NCI-H2107 treated with DMSO at 0.1 percent for 48 hours (cell line): ENCODE measurements at regions not wholly inside any gene's neighbourhood (a gene's known extent, or its start where the extent isn't known, plus 50 kb on each side); places are given as distances from the start of the nearest gene placed in this dataset.

Experiments
- DNase-seq: peaks from one replicate; lab custom pipeline; 2025; ENCODE audit not compliant: unreplicated experiment; lab: John Stamatoyannopoulos, UW

DNA sequence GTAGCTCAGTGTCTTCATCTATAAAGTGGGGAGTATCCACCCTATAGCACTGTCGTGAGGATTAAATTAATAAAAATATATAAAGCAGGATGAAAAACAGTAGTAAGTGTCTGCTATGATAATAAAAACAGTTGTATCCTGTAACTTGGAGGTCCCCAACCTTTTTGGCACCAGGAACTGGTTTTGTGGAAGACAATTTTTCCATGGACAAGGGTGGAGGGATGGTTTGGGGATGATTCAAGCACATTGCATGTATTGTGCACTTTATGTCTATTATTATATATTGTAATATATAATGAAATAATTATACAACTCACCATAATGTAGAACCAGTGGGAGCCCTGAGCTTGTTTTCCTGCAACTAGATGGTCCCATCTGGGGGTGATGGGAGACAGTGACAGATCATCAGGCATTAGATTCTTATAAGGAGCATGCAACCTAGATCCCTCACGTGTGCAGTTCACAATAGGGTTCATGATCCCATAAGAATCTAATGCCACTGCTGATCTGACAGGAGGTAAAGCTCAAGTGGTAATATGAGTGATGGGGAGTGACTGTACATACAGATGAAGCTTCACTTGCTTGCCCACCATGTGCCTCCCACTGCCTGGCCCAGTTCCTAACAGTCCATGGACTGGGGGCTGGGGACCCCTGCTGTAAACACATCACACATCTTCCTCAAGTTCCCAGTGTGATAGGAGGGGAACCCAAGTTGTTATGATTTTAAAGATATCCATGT is 177.4 kb upstream of the DAPK1 start:
- no peak for DNase-seq

DNA sequence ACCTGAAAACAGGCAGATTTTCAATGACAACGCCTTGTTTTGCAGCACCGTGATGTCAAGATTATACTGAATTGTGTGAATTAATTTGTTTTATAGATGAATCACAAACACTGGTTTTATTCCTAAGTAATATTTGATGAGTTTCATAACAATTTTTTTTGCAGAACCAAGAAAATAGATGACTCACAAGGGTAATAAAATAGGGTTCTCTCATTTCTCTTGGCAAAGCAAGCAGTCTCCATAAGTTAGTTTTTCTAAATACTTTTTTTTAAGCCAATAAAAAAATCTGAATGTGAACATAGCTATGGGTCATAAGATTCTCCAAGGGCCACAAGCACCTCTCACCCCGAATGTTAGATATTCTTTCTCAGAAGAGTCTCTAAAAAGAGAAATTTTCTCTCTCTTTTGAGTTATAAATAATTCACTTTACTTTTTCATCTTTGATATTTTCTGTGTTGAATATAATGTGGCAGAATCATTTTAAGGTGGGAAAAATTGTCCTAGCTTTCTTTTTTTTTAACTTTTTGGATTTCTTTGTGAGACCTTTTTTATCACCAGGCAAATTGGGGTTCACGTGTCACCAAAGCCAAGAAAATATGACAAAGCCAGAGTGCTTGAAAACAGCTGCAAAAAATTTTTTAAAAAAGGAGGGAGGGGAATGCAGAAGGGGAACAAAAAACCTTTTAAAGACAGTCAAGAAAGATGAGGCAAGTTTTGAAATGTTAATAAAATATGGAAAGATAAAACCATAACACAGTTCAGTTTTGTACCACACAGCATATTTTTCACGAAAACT is 174.6 kb upstream of the DAPK1 start:
- DNase-seq: no peak

DNA sequence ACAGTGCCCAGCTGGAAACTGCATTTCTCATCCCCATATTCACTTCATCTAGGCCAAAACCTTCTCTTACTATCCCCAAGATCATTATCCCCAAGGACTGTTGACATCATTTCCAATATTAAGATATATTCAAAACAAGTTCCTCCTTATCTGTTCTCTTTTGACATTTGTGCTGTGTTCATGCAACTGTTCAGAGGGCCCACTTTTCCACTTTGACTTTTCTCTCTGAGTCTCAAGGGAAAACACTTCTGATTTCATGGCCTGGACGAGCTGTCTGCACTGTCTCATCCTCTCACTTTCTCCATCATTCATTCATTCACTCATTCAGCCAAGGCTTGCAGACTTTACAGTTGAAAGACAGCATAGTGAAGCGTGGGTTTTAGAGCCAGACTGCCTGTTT is 173.7 kb upstream of the DAPK1 start:
- no peak for DNase-seq

DNA sequence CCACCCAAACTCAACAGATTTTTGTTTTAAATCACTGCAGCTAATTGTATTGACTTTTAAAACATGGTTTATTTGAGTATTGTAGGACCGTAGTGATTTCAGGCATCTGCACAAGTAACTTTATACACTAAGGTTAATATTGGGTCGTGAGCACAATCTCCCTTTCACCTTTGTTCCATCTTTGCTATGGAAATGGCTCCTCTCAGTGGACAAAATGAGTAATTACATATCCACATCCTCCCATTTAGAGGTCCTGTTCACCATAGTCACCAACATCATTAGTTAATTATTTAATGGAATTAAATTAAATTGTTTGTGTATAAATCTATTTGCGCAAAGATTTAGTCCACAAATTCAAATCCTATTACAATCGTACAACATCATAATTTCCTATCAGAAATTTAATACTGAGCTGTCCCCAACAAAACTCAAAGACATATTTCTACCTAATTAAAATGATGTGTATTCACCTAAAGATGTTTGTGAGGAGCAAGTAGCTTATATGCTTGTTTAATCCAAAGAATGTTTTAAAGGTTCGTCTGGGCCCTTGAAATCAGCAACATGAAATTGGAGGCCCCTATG is 173.0 kb upstream of the DAPK1 start:
- DNase-seq: peak; percentile 17

DNA sequence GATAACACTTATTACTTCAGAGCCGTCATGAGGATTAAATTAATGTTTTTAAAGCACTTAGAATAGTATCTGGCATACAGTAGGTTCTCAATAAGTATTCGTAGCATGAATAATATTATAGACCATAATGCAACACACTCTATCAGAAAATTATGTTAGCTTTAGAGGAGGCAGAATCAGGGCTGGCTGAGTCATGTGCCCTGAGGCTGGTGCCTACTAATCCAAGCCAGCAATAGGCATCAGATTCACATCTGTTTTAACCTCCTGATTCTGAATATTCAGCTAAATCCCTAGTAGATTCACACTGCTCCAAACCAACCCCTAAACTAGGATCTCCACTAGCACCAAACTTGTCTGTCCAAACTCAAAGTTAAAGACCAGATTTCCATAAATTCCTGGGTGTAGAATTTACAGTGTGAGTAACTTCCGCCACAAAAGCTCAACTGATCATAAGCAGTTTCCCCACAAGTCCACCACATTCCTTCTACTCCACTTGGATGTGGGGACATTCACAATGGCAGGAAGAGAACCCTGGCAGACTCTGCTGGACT is 170.0 kb upstream of the DAPK1 start:
- no peak for DNase-seq

DNA sequence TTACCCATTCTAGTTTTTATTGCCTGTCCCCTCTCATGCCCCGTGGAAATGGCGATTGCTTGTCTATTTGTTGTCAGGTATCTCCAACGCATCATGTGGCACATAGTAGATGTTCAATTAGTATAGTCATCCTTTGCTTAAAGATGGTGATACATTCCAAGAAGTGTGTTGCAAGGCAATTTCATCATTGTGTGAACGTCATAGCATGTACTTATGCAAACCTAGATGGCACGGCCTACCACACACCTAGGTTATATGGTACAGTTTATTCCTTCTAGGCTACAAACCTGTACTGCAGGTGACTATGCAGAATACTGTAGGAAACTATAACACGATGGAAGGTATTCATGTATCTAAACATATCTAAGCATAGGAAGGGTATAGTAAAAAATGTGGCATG is 163.9 kb upstream of the DAPK1 start:
- DNase-seq: no peak

DNA sequence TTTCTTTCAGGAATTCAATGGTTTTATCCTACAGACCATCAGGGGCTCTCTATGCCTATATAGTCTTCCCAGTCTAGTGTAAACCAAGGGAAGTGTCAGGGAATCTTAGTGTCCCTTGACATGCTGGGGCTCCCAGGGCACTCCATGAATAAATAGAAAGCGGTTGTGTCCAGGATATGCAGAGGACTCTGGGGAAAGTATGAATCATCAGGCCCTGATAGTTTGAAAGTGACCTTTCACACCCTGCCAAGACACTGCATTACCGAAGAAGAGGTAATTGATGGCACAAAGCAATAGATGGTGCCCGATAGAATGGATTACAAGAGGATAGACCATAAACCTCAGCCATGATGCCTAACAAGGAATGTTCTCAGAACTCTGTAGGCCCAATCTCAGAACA is 163.3 kb upstream of the DAPK1 start:
- no peak for DNase-seq

DNA sequence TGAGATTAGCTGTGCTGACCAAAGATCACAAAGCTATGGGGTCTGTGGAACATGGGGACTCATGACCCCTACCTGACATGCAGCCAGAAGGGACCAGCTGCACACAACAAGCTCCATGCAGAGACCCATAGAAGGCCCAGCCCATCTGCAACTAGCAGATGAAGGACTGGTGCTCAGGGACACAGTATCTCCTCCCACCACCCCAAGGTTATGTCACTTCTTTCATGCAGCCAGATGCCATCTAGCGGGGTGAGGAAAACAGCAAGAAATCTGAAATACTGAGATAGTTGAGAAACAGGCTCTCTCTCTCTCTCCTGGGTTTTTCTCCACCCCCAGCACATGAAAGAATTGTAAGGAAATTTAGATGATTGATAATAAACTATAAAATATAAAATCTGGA is 161.3 kb upstream of the DAPK1 start:
- no peak for DNase-seq

DNA sequence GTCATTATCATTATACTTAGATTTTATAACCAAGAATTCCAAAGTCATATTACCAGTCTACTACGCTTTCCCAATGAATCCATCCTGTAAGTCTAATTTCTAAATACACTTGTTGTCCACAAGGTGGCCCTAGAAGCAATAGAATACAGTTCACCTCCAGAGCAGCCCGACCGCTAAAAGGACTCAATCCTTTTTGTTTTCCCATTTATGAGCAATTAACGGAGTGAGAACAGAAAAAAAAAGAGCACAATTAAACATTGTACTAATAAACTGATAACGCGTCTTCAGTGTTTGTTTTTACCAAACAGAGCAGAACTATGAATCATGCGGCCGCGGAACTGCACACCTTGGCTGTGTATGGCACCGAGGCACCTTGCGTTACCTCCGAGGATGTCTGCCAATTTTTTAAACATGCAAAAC is 160.7 kb upstream of the DAPK1 start:
- peak; percentile 28 for DNase-seq

DNA sequence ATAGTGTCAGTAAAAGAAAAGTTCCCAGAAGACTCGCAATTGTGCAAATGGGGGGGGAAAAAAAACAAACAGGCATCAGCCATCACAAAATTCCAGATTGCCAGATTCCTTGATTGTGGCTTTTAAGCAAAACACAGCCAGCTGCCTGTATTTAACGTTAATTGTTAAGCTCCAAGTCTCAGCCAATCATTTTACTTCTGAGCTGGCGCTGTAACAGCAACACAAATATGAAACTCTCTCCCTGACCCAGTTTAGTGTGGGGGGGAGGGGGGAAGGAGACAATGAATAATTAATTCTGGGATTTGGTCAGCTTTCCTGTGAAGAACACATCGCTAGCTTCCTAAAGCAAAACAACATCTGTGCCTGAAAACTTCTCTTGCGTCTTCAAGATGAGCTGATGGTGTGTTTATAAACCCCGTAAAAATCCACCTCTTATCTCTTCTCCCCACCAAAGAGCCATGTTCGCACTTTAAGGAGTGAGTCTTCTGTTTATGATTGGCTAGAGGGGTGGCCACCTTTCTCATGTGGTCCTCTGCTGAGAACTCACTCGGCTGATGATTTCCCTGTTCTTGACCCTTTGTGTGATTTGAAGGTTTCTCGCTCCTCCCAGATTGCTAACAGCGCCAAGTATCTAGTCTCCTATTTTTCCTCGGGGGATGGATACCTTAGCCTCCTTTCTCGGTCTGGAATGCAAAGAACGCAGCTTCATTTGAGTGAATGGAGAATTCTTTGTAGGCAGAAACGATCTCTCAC is 160.2 kb upstream of the DAPK1 start:
- no peak for DNase-seq

DNA sequence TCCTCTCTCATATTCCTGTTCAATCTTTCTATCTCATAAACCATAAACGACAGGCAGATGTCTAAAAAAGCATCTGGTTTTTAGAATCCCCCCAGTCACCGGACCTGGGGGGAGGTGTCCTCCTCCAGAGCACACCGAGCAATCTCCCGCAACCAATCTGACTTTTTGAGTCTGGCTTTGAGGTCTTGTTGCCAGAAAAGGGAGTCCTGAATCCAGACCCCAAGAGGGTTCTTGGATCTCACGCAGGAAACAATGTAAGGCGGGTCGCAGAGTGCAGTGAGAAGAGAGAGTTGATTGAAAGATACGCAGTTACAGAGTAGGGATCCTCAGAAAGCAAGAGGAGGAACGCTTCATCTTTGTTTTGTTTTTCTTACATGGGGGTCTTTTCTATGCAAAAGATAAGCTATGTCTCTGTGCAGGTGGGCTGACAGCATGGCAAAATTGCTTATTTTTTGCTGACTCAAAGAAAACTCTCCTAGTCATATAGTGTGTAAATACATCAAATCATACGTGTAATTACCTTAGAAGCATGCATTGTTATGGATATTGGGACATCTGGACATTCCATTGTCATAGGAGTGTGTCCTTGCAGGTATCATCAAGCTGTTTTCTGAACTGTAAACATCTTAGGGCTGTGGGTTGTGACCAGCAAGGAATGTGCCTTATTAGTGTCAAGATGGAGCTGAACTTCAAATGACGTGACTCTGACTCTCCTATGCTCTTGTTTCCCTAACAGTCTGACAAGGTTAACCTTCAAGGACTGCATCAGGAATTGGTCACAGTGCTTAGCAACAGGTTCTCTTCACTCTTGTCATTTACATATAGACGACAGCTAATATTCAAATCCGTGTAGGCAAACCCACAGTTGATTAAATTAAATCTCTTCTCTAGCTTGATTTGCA is 159.3 kb upstream of the DAPK1 start:
- no peak for DNase-seq

DNA sequence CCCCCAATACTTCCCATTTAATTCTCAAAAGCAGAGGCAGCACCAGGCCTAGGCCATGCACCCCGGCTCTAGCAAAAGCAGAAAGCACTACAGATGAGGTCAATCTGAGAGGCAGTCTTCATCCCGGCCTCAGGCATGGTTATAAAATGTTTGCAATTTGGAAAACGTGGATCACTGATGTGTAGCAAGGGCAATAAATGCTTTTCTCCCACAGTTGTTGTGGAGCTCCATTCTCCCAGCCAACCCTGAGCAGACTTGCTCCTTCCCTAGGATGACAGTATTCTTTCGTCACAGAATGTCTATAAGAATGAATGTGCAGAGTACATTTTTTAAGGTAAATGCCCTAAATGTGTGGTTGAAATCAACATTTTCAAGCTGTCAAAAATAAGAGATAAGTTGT is 157.3 kb upstream of the DAPK1 start:
- no peak for DNase-seq

DNA sequence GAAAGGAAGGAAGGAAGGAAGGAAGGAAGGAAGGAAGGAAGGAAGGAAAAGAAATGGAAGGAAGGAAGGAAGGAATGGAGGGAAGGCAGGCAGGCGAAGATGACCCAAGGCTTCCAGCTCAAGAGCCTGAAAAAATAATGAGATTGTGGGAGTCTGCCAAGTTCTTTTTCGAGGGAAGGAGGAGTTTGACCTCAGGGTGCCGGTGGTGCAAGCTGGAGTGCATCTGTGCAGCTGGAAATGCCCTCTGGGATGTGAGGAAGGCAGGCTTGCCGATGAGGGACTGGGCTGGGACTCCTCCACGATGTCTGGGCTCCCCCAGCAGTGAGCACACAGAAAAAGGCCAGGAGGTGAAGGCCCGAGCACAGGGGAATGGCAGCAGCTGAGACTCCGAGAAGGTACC is 154.9 kb upstream of the DAPK1 start:
- no peak for DNase-seq

DNA sequence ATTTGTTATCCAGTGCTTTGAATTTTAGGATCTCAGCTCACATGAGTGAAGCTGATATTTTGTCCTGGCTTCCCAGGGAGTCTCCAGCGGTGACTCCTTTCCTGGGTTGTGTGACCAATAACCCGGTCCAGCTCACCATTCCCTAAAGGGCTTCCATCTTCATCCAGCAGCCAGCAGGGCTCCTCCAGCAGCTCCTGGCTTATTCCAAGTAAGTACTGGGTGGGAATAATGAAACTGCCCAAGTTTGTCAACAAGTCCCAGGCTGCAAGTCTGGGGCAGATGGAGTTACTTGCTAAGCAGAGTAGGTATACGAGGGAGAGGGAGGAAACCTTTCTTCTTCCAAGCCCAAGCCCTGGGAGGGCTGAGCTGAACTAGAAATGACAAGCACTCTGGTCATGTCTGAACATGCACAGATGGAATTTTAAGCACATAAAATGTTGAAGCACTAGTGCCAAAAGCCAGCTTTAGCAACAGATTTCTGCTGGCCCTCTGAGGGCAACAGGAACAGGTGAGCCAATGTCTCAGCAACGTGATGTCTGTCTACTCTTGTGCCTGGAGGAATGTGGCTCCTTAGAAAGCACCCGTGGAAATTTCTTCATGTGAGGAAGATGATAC is 153.7 kb upstream of the DAPK1 start:
- no peak for DNase-seq

DNA sequence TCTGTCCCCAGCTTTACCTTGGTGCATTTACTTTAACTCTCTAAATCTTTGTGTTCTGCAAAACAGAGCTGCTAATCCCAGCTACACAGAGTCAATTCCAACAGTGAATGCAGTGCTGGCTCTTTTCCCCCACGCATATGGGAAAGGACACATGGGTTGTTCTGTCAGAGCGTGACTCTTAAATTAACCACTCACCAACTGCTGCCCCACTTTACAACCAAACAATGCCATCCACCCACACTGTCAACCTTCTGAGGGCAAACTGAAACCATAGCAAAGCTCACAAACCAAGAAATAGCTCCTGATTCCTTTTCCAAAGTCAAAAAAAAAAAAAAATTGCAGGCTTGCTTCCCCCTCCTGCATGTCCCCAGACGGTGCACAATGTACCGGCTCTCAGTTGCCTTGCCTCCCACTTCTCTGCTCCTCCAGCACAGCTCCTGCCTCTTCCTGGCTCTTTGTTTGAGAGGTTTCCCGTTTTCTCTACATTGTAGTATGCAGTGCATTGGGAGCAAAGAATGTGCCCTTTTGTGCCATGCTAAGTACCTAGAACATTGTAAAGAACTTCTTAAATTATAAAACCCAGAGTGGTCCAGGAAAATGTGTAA is 151.5 kb upstream of the DAPK1 start:
- no peak for DNase-seq

DNA sequence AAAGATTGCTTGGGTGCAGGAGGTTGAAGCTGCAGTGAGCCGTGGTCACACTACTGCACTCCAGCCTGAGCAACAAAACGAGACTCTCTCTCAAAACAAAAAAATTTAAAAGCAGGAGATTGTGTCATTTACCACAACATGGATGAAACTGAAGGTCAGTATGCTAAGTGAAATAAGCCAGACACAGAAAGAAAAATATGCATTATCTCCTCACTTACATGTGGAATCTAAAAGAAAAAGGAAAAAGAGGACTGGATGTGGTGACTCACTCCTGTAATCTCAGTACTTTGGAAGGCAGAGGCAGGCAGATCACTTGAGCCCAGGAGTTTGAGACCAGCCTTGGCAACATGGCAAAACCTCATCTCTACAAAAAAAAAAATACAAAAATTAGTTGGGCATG is 146.8 kb upstream of the DAPK1 start:
- no peak for DNase-seq

DNA sequence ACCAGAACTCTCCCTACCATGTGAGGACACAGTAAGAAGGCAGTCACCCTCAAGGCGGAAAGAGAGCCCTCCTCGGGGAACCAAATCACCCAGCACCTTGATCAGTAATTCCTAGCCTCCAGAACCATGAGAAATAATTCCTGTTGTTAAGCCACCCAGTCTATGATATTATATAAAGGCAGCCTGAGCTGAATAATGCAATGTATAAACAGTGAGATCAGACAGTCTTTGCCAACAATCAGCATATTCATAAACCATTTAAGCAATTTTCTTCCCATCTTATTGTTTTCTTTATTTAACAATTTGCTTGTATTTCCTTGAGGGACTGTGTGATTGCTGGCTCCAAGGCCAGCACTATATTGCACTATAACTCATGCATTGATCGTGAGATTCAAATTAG is 144.4 kb upstream of the DAPK1 start:
- DNase-seq: no peak

DNA sequence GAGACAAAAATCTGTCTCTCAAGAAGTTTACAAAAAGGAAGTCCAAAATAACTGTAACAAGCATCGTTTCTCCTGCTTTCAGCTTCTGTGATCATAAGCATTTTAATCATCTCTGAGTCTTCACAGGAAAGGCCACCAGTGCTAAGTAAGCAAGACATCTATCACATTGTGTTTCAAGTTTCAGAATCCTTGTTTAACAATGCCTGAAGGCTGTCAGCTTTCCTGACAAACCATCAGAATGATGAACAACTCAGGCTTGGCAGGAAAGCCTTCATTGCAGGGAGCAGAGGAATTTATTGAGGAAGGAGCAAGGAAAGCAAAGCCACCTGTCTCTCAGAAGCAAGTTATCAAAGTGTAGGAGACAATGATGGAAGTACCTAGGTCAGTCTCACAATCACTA is 143.5 kb upstream of the DAPK1 start:
- no peak for DNase-seq

DNA sequence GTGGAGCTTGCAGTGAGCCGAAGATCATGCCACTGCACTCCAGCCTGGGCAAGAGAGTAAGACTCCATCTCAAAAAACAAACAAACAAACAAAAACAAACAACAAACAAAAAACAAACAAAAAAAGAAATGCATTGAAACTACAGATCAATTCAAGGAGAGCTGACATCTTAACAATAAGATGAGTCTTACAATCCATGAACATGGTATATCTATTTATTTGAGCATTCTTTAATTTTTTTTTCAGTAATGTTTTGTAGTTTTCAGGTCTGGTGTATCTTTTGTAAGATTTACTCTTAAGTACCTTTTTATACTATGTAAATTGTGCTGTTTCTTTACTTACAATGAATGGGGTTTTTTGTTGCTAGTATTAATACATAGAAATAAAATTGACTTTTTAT is 140.1 kb upstream of the DAPK1 start:
- no peak for DNase-seq
